CD4-positive, CD25-positive, alpha-beta regulatory T cell (primary cell): ENCODE measurements at regions not wholly inside any gene's neighbourhood (a gene's known extent, or its start where the extent isn't known, plus 50 kb on each side); places are given as distances from the start of the nearest gene placed in this dataset.

Experiments
- ATAC-seq, 2 donors: fragments of 150-1000 bp; cut with Tn5 transposase; one replicate each; pipeline ENCODE4 v1.10.0; 2021; ENCODE audit warnings: low read depth in 2 of 2, moderate number of reproducible peaks in 2 of 2, moderate library complexity in 1 of 2
- DNase-seq, 3 donors: peaks; one replicate each; pipeline versions ENCODE4 v3.0.0 to v3.0.0-alpha.2; 2012 to 2022; ENCODE audit warnings: mixed read lengths in 1 of 3
- H3K27ac ChIP-seq: one replicate; pipeline ENCODE4 v1.7.0; 2013; ENCODE audit warnings: mild to moderate bottlenecking, low read length; ENCODE audit not compliant: insufficient read depth, poor library complexity, severe bottlenecking
- H3K27me3 ChIP-seq: one replicate; pipeline ENCODE4 v1.7.0; 2013; ENCODE audit warnings: low read length; ENCODE audit not compliant: control insufficient read depth, insufficient read depth
- H3K36me3 ChIP-seq: one replicate; pipeline ENCODE4 v1.7.0; 2013; ENCODE audit warnings: mild to moderate bottlenecking, low read length, moderate library complexity; ENCODE audit not compliant: control insufficient read depth, insufficient read depth
- H3K4me1 ChIP-seq: 2 replicates; pipeline ENCODE4 v1.7.0; 2013; ENCODE audit warnings: mild to moderate bottlenecking, low read length; ENCODE audit not compliant: insufficient read depth, control insufficient read depth, poor library complexity, severe bottlenecking
- H3K4me3 ChIP-seq: one replicate; pipeline ENCODE4 v1.7.0; 2013; ENCODE audit warnings: low read depth, mild to moderate bottlenecking, low read length, moderate library complexity
- H3K9me3 ChIP-seq, 2 experiments: 1 replicate in 1 of 2; 2 replicates in 1 of 2; pipeline ENCODE4 v1.7.0; 2013; ENCODE audit warnings: low read length in 2 of 2, mild to moderate bottlenecking in 1 of 2, moderate library complexity in 1 of 2; ENCODE audit not compliant: control insufficient read depth in 2 of 2
- H3K27ac Mint-ChIP-seq, 3 donors: one replicate each; pipeline ENCODE4 v1.8.0; 2020 to 2022; ENCODE audit warnings: mild to moderate bottlenecking in 3 of 3, mixed read lengths in 3 of 3, moderate library complexity in 2 of 3
- H3K27me3 Mint-ChIP-seq: one replicate; pipeline ENCODE4 v1.8.0; 2022; ENCODE audit warnings: mild to moderate bottlenecking, mixed read lengths
- H3K36me3 Mint-ChIP-seq: one replicate; pipeline ENCODE4 v1.8.0; 2020; ENCODE audit warnings: mixed read lengths
- H3K4me1 Mint-ChIP-seq, 4 donors: one replicate each; pipeline ENCODE4 v1.8.0; 2020 to 2022; ENCODE audit warnings: mixed read lengths in 4 of 4, mild to moderate bottlenecking in 1 of 4
- H3K4me3 Mint-ChIP-seq, 4 donors: one replicate each; pipeline ENCODE4 v1.8.0; 2020 to 2022; ENCODE audit warnings: mild to moderate bottlenecking in 4 of 4, mixed read lengths in 4 of 4, moderate library complexity in 3 of 4
- H3K9me3 Mint-ChIP-seq, 7 donors: one replicate each; pipeline ENCODE4 v1.8.0; 2020 to 2022; ENCODE audit warnings: mixed read lengths in 7 of 7, mild to moderate bottlenecking in 3 of 7, moderate library complexity in 2 of 7

DNA sequence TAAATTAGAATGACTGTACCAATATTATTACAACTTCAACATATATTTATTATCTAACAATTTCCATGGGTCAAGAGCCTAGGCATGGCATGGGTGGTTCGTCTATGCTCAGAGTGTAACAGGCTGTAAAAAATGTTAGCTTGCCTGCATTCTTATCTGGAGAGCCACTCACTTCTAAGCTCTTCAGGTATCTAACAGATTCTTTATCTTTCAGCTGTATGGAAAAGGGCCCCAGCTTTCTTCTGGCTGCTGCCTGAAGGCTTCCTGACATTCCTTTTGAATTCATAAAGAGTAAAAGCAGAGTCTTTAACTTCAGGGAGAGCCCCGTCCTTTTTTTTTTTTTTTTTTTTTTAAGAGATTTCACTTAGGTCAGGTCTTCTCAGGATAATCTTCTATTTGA lies 648.8 kb downstream of the NXPH1 start:
- no peaks in the 10 kb centered on the region for H3K4me1 Mint-ChIP-seq
- peaks cover 0 to 7% (median 2%) of the 10 kb centered on the region in 7 donors for H3K9me3 Mint-ChIP-seq
- Histone ChIP-seq H3K27ac (no peak overlapping the region), H3K36me3 (no peaks in the 10 kb centered on the region), H3K9me3 (peaks cover 0 to 2% of the 10 kb centered on the region in 2 experiments), H3K4me3 (no peak overlapping the region), H3K27me3 (no peaks in the 10 kb centered on the region), H3K4me1 (no peaks in the 10 kb centered on the region)
- no peak for ATAC-seq
- H3K4me3 Mint-ChIP-seq: no peak overlapping the region
- H3K27ac Mint-ChIP-seq: no peak overlapping the region
- H3K27me3 Mint-ChIP-seq: no peaks in the 10 kb centered on the region
- no peaks in the 10 kb centered on the region for H3K36me3 Mint-ChIP-seq
- DNase-seq: no peak

DNA sequence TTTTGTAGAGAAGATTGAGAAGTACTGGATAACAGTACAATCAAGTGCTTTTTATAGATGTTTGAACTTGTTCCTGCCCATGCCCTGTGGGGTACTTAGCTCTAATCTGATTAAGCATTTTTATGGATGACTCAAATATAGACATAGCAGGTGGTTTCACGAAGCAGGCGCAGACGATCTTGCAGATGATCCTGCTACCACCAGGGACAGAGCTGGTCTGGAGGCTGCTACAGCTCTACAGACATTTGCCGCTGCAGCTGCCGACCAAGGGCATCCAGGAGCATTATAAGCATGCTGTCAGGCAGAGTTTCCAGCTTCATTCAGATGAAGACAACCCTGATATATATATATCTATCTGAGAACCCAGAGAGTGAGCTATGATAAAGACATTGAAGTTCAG lies 650.4 kb downstream of the NXPH1 start:
- Histone ChIP-seq H3K27me3 (no peaks in the 10 kb centered on the region), H3K27ac (no peak overlapping the region), H3K36me3 (no peaks in the 10 kb centered on the region), H3K4me1 (no peaks in the 10 kb centered on the region), H3K4me3 (no peak overlapping the region), H3K9me3 (no peaks in the 10 kb centered on the region)
- no peaks in the 10 kb centered on the region for H3K4me1 Mint-ChIP-seq
- H3K27me3 Mint-ChIP-seq: no peaks in the 10 kb centered on the region
- H3K9me3 Mint-ChIP-seq: peaks cover 0 to 10% (median 2%) of the 10 kb centered on the region in 7 donors
- ATAC-seq (no peak), DNase-seq (no peak)
- H3K27ac Mint-ChIP-seq: no peak overlapping the region
- no peak overlapping the region for H3K4me3 Mint-ChIP-seq
- no peaks in the 10 kb centered on the region for H3K36me3 Mint-ChIP-seq

GRCh38 chr7:9091282-9091681 lies 657.9 kb downstream of the NXPH1 start:
- no peaks in the 10 kb centered on the region for H3K27me3 ChIP-seq
- Mint-ChIP-seq H3K36me3 (no peaks in the 10 kb centered on the region), H3K4me3 (no peak overlapping the region), H3K27ac (no peak overlapping the region), H3K27me3 (no peaks in the 10 kb centered on the region), H3K4me1 (no peaks in the 10 kb centered on the region), H3K9me3 (peaks cover 0 to 17% (median 12%) of the 10 kb centered on the region in 7 donors)
- ATAC-seq (no peak), DNase-seq (no peak)
- no peaks in the 10 kb centered on the region for H3K36me3 ChIP-seq
- no peak overlapping the region for H3K4me3 ChIP-seq
- no peaks in the 10 kb centered on the region for H3K9me3 ChIP-seq
- H3K27ac ChIP-seq: no peak overlapping the region
- H3K4me1 ChIP-seq: no peaks in the 10 kb centered on the region

DNA sequence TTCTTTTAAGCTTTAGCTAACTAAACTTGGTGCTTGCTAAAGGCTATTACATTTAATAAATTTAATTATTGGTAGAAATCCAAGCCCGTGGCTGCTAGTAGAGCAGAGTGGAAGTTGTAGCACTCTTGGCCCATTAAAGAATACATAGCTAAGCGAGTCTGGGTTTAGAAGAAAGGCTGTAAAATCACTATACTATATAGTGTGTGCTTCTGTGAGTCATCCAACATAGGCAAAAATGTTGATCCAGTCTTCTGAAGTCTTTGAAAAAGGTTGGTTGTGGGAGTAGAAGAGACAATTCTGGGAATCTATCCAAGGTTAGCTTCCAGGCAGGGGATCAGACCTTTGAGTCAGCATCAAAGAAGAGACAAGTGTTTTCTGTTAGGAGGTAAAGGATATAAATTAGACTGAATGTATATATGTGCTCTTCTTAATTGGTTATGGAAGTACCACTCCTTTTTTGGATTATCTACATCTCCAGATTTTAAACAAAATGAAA lies 664.2 kb downstream of the NXPH1 start:
- Mint-ChIP-seq H3K4me1 (no peaks in the 10 kb centered on the region), H3K4me3 (no peak overlapping the region), H3K36me3 (no peaks in the 10 kb centered on the region), H3K9me3 (peaks cover 2 to 19% (median 12%) of the 10 kb centered on the region in 7 donors), H3K27me3 (no peaks in the 10 kb centered on the region), H3K27ac (no peak overlapping the region)
- Histone ChIP-seq H3K4me1 (no peaks in the 10 kb centered on the region), H3K9me3 (peaks cover 0 to 3% of the 10 kb centered on the region in 2 experiments), H3K27ac (no peak overlapping the region), H3K4me3 (no peak overlapping the region), H3K36me3 (no peaks in the 10 kb centered on the region), H3K27me3 (no peaks in the 10 kb centered on the region)
- ATAC-seq: no peak
- no peak for DNase-seq

DNA sequence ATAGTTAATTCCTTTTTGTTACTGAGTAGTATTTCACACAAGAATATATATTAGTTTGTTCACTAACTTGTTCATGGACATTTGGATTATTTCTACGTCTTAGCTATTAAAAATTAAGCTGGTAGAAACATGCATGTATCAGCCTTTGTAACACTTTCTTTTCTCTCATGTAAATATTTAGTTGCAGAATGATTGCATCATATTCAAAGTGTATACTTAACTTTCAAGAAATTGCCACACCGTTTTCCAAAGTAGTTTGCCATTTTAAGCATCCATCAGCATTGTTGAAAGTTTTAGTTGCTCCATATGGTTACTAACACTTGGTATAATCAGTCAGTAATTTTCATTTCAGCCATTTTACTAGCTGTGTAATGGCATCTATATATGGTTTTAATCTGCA lies 666.9 kb downstream of the NXPH1 start:
- no peak overlapping the region for H3K4me3 ChIP-seq
- H3K27ac ChIP-seq: no peak overlapping the region
- H3K4me1 ChIP-seq: no peaks in the 10 kb centered on the region
- no peaks in the 10 kb centered on the region for H3K36me3 ChIP-seq
- Mint-ChIP-seq H3K27ac (no peak overlapping the region), H3K4me1 (no peaks in the 10 kb centered on the region), H3K36me3 (no peaks in the 10 kb centered on the region), H3K4me3 (no peak overlapping the region), H3K9me3 (peaks cover 0 to 14% (median 5%) of the 10 kb centered on the region in 7 donors), H3K27me3 (no peaks in the 10 kb centered on the region)
- H3K27me3 ChIP-seq: no peaks in the 10 kb centered on the region
- DNase-seq (no peak), ATAC-seq (no peak)
- peaks cover 0 to 8% of the 10 kb centered on the region in 2 experiments for H3K9me3 ChIP-seq

GRCh38 chr7:9102846-9103245 lies 669.4 kb downstream of the NXPH1 start:
- H3K36me3 Mint-ChIP-seq: no peaks in the 10 kb centered on the region
- Histone ChIP-seq H3K36me3 (no peaks in the 10 kb centered on the region), H3K27ac (no peak overlapping the region), H3K27me3 (no peaks in the 10 kb centered on the region), H3K9me3 (peaks cover 0 to 17% of the 10 kb centered on the region in 2 experiments), H3K4me1 (no peaks in the 10 kb centered on the region), H3K4me3 (no peak overlapping the region)
- no peaks in the 10 kb centered on the region for H3K27me3 Mint-ChIP-seq
- ATAC-seq: no peak
- no peak for DNase-seq
- H3K4me3 Mint-ChIP-seq: no peak overlapping the region
- H3K4me1 Mint-ChIP-seq: no peaks in the 10 kb centered on the region
- peaks cover 0 to 17% (median 2%) of the 10 kb centered on the region in 7 donors for H3K9me3 Mint-ChIP-seq
- H3K27ac Mint-ChIP-seq: no peak overlapping the region

DNA sequence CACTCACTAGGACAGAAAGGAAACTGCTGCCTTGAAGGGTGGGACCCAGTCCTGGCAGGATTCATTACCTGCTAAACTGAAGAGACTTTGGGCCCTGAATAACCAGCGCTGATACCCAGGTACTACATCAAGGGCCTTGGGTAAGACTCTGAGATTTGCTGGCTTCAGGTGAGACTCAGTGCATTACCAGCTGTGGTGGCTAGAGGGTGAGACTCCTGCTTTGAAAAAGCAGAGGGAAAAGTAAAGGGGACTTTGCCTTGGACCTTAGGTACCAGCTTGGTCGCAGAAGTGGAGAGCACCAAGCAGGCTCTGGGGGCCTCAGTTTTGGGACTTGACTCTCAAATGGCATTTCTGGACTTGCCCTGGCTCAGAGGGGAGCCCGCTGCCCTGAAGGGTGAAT lies 673.3 kb downstream of the NXPH1 start:
- Mint-ChIP-seq H3K4me1 (no peaks in the 10 kb centered on the region), H3K9me3 (peaks cover 0 to 43% (median 4%) of the 10 kb centered on the region in 7 donors), H3K36me3 (no peaks in the 10 kb centered on the region), H3K4me3 (no peak overlapping the region), H3K27ac (no peak overlapping the region), H3K27me3 (no peaks in the 10 kb centered on the region)
- no peaks in the 10 kb centered on the region for H3K27me3 ChIP-seq
- H3K9me3 ChIP-seq: peaks cover 0 to 20% of the 10 kb centered on the region in 2 experiments
- H3K36me3 ChIP-seq: no peaks in the 10 kb centered on the region
- no peak for ATAC-seq
- no peaks in the 10 kb centered on the region for H3K4me1 ChIP-seq
- no peak for DNase-seq
- H3K27ac ChIP-seq: no peak overlapping the region
- no peak overlapping the region for H3K4me3 ChIP-seq

DNA sequence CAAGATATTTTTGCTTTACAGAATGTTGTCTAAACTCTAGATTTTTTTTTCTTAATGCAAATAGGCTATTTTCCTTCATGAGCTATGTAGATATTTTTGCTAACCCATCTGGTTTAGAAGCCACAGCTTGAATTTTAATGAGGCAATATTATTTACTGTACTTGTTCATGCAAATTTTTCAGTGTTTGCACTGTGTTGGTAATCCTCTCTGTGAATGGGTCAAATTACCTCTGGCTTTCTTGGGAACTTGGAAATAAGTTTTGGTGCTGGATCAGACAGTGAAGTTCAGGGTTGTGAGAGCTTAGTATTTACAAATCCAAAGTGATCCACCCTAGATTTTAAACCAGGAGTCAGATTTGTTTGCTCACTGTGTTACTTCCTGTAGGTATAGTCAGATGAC lies 686.9 kb downstream of the NXPH1 start:
- H3K4me3 Mint-ChIP-seq: no peak overlapping the region
- no peak overlapping the region for H3K27ac Mint-ChIP-seq
- H3K4me1 ChIP-seq: no peaks in the 10 kb centered on the region
- H3K36me3 ChIP-seq: no peaks in the 10 kb centered on the region
- H3K9me3 Mint-ChIP-seq: peaks cover 0 to 6% (median 2%) of the 10 kb centered on the region in 7 donors
- H3K27ac ChIP-seq: no peak overlapping the region
- no peaks in the 10 kb centered on the region for H3K4me1 Mint-ChIP-seq
- no peak overlapping the region for H3K4me3 ChIP-seq
- DNase-seq (no peak), ATAC-seq (no peak)
- H3K27me3 ChIP-seq: no peaks in the 10 kb centered on the region
- no peaks in the 10 kb centered on the region for H3K36me3 Mint-ChIP-seq
- no peaks in the 10 kb centered on the region for H3K27me3 Mint-ChIP-seq
- H3K9me3 ChIP-seq: no peaks in the 10 kb centered on the region
